ENCODE measurements at regions not wholly inside any gene's neighbourhood (a gene's known extent, or its start where the extent isn't known, plus 50 kb on each side); places are given as distances from the start of the nearest gene placed in this dataset.

GRCh38 chr6:106790149-106790770, 160.9 kb downstream of the QRSL1 start:
- H3K4me3 ChIP-seq (replicated peaks in 1 of 2; ENCODE audit: low read depth in 1 of 2, low read length in 2 of 2): no peak overlapping the region
- H3K4me1 ChIP-seq (ENCODE audit: control insufficient read depth in 1 of 2, insufficient read depth in 2 of 2, low read length in 2 of 2): no peaks in the 10 kb centered on the region
- no peaks in the 10 kb centered on the region for H3K27me3 ChIP-seq (ENCODE audit: insufficient read depth, low read length)
- no peak for TF ChIP-seq ELF1 (IDR thresholded peaks at IDR 0.05; ENCODE audit: borderline replicate concordance, low read depth)
- no peaks in the 10 kb centered on the region for H3K79me2 ChIP-seq (ENCODE audit: insufficient read depth, low read length)
- ChIA-PET CTCF (no interaction called here), POLR2A (no interaction called here), RAD21 (ENCODE audit: low non-redundant PET in 1 of 2, low total read pairs in 2 of 2, uncharacterized antibody in 2 of 2, unreplicated experiment in 2 of 2) (no interaction called here)
- H3K9me3 ChIP-seq (ENCODE audit: control insufficient read depth in 1 of 2, insufficient read depth in 1 of 2, low read depth in 1 of 2, low read length in 2 of 2): no peaks in the 10 kb centered on the region
- ATAC-seq: no peak
- no peaks in the 10 kb centered on the region for H3K9me2 ChIP-seq (ENCODE audit: insufficient read depth)
- no peak for DNase-seq (ENCODE audit: low read depth, low spot score)
- H3K36me3 ChIP-seq (ENCODE audit: control insufficient read depth in 1 of 2, insufficient read depth in 2 of 2, low read length in 2 of 2): no peaks in the 10 kb centered on the region
- H3K9ac ChIP-seq (ENCODE audit: low read length): no peak overlapping the region
- H2AFZ ChIP-seq (ENCODE audit: low read depth, low read length, poor library complexity, severe bottlenecking): no peak overlapping the region
- BruUV-seq (replicated peaks): no TSS peak
- intact Hi-C loops (cut with micrococcal nuclease): no loop called here
- no peaks in the 10 kb centered on the region for H4K20me1 ChIP-seq (ENCODE audit: insufficient read depth)
- no peak overlapping the region for H3K27ac ChIP-seq (ENCODE audit: low read depth, low read length)
- no peak overlapping the region for H3K4me2 ChIP-seq (ENCODE audit: low read length)

GRCh38 chr6:106789428-106790148, 160.2 kb downstream of the QRSL1 start:
- Histone ChIP-seq H3K4me3 (replicated peaks in 1 of 2; ENCODE audit: low read depth in 1 of 2, low read length in 2 of 2) (no peak overlapping the region), H3K9me2 (ENCODE audit: insufficient read depth) (no peaks in the 10 kb centered on the region), H3K4me2 (ENCODE audit: low read length) (no peak overlapping the region), H3K79me2 (ENCODE audit: insufficient read depth, low read length) (no peaks in the 10 kb centered on the region), H3K27me3 (ENCODE audit: insufficient read depth, low read length) (no peaks in the 10 kb centered on the region), H3K36me3 (ENCODE audit: control insufficient read depth in 1 of 2, insufficient read depth in 2 of 2, low read length in 2 of 2) (no peaks in the 10 kb centered on the region), H2AFZ (ENCODE audit: low read depth, low read length, poor library complexity, severe bottlenecking) (no peak overlapping the region), H4K20me1 (ENCODE audit: insufficient read depth) (no peaks in the 10 kb centered on the region), H3K4me1 (ENCODE audit: control insufficient read depth in 1 of 2, insufficient read depth in 2 of 2, low read length in 2 of 2) (no peaks in the 10 kb centered on the region), H3K27ac (ENCODE audit: low read depth, low read length) (no peak overlapping the region), H3K9me3 (ENCODE audit: control insufficient read depth in 1 of 2, insufficient read depth in 1 of 2, low read depth in 1 of 2, low read length in 2 of 2) (no peaks in the 10 kb centered on the region), H3K9ac (ENCODE audit: low read length) (no peak overlapping the region)
- RAD21 ChIA-PET (ENCODE audit: low non-redundant PET in 1 of 2, low total read pairs in 2 of 2, uncharacterized antibody in 2 of 2, unreplicated experiment in 2 of 2): no interaction called here
- TF ChIP-seq YY1 (IDR thresholded peaks at IDR 0.05; ENCODE audit: extremely low read depth, insufficient replicate concordance, low read depth, low read length): no peak
- no peak for TF ChIP-seq SIN3A (IDR thresholded peaks at IDR 0.05; ENCODE audit: low read depth)
- TF ChIP-seq ZNF274 (IDR thresholded peaks at IDR 0.05; ENCODE audit: low read depth, low read length): no peak
- no peak for TF ChIP-seq SRF (IDR thresholded peaks at IDR 0.05; ENCODE audit: low read depth)
- no peak for TF ChIP-seq ZFX (IDR thresholded peaks at IDR 0.05)
- no peak for TF ChIP-seq CTCF (IDR thresholded peaks at IDR 0.05 in 2 of 3, conservative IDR thresholded peaks at IDR 0.05 in 1 of 3; ENCODE audit: borderline replicate concordance in 1 of 3, insufficient read depth in 1 of 3, low read depth in 2 of 3, low read length in 2 of 3)
- TF ChIP-seq MAX (IDR thresholded peaks at IDR 0.05): no peak
- DNase-seq (ENCODE audit: low read depth, low spot score) (no peak), ATAC-seq (no peak)
- intact Hi-C loops (cut with micrococcal nuclease): no loop called here
- CTCF ChIA-PET: no interaction called here
- POLR2A ChIA-PET: no interaction called here
- no TSS peak for BruUV-seq (replicated peaks)
